HG02763 (cell line): ENCODE measurements at regions not wholly inside any gene's neighbourhood (a gene's known extent, or its start where the extent isn't known, plus 50 kb on each side); places are given as distances from the start of the nearest gene placed in this dataset.

Experiments used
- ATAC-seq: cut with Tn5 transposase; IDR thresholded peaks from one replicate; pipeline ENCODE4 v1.9.1; 2021; ENCODE audit warnings: mild to moderate bottlenecking, moderate library complexity; ENCODE audit not compliant: unreplicated experiment

- no peak for ATAC-seq
These were observed 68.6 kb downstream of the ZNF621 start for GRCh38 chr3:40593351-40593750.

DNA sequence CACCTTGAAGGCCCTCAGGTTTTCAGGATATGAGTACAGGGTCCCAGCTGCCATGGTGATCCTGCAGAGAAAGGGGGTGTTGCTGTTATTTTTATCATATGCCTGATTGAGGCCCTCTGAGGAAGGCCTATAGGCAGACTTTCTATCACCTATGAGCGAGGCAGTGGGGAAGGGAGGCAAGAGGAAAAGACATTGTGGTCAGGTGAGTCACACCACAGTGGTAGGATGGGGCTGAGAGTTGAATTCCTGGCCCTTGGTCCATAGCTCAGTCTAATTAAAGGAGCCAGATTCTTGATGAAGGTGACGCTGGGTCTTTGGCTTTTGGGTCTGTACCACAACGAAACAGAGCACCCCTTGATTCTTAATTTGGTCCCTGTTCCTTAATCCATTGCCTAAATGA is 72.7 kb downstream of the ZNF621 start:
- ATAC-seq, result no peak

DNA sequence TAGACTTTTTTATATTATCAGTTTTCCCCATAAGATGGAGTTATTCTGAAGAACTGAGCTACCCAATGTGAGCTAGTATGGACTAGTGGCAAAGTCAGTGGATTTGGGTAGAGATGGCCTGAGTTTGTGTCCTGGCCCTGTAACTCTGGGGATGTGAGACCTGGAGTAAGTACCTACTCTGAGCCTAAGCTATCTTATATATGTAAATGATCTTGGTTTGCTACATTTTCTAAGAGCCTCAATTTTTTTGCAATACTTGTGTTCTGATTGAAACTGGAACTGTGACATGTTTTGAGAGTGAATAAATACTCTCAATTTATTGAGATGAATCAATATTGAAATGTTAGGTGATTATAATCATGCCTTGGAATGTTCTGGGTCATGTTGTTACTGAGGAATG is 73.6 kb downstream of the ZNF621 start:
- ATAC-seq, result no peak

DNA sequence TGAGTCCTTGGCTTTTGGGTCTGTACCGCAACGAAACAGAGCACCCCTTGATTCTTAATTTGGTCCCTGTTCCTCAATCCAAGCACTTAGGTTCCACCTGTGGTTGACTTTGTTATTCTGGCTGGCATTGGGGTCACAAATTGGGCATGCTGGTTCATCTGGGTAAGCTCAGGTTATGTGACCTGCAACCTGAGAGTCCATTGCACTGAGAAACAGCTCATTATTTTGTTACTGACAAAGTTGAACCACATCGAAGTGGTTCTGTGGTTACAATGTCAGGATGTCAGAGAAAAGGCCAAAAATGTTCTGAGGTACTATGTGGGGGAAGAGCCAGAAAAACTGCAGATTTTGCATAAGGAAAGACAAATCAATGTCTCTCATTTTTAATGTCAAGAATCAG is 74.2 kb downstream of the ZNF621 start:
- ATAC-seq, result no peak

- ATAC-seq, result no peak
These were observed 78.1 kb downstream of the ZNF621 start for GRCh38 chr3:40602778-40603385.

- ATAC-seq, result no peak
These were observed 81.2 kb downstream of the ZNF621 start for GRCh38 chr3:40605960-40606359.

- ATAC-seq, result no peak
These were observed 83.3 kb downstream of the ZNF621 start for GRCh38 chr3:40608091-40608490.

GRCh38 chr3:40613306-40613705 is 88.5 kb downstream of the ZNF621 start:
- no peak for ATAC-seq

DNA sequence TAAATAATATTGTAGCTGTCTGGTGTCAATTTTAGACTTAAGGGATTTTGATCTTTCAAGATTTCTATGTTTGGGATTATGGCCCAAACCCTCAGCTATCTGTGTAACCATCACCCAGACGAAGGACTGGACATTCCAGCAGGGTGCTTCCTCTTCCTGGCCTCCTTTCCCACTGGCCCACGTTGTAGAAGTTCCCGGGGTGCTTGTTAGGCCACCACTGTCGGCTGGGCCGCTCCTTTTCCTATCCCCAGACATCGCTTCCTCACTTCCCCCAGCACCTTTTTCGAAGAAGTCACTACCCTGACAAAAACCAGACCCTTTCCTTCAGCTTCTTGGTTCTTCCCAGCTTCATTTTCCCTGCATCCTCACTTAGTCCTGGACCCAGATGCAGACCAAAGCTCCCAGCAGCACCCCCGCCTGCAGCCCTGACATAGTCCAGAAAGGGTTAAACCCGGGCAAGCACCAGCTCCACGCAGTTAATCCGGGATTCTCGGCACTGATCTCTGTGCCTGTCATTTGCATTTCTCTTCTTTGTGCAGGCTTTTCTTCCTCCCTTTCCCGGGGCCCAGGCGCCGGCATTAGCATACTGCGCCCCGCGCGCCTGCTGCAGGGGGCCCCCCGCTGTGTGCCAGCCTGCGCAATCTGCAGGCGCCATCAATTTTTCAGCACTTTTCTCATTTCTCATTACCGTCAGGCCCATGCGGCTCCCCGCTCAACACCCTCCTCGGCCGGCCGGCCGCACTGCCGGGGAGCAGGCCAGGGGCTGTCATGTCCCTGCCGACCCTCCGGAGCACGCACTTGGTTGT is 90.6 kb downstream of the ZNF621 start:
- ATAC-seq, result no peak

DNA sequence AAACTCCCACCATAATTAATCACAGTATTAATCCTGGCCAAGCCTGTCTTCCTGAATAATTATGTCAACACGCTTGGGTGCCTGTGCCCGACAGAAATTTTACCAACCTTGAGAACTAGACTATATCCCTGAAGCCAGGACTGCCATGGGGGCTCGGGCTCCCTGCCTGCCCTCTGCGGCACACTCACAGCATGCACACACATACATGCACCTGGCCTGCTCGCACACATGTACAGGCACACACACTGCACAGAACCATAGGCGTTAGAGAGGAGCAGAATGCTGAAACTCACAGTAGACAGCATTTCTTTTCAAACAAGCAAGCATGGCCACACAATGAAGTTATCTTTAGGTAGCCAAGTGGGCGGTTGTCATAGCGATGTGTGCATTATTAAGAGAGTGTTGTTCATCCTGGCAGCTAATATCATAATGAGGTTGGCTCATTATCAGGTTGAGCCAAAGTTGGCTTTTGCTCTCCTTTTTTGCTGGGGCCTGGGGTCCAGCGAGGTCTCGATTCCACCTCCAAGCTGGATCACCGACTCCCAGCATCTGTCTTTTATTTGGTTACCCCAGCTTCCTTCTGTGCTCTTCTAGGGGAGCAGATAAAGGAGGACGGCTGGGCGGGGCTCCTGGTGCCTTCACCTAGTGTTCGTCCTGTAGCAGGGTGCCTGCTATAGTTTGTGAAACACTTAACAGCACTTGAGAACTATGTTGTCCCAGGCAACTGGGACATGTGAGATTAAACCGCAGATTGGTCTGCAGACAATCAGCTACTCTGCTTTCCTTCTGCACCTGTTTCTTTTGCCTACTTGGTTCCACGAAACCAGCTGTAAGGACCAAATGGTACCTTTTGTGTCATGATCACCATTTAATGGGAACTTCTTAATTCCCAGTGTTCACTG is 91.4 kb downstream of the ZNF621 start:
- ATAC-seq, result no peak

- no peak for ATAC-seq
These were observed 92.3 kb downstream of the ZNF621 start for GRCh38 chr3:40617084-40617483.

GRCh38 chr3:40618158-40618557 is 93.4 kb downstream of the ZNF621 start:
- no peak for ATAC-seq

DNA sequence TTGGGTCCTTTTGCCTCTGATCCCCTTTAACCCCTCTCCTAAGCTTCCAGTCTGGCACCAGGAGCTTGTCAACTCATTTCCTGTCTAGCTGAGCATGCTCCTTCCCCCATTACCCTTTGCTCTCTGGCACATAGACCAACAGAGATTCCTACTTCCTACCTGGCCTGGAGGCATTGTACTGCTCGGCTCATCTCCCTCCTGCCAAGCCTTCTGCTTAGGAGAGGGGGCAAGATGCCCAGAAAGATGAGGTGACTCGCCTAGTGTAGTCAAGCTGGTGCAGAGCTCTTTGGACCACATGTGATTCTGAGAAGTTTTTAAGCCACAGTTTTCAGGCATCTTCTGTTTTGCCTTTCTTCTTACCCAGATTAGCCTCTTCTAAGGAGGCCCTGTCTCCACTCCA is 95.4 kb downstream of the ZNF621 start:
- no peak for ATAC-seq

DNA sequence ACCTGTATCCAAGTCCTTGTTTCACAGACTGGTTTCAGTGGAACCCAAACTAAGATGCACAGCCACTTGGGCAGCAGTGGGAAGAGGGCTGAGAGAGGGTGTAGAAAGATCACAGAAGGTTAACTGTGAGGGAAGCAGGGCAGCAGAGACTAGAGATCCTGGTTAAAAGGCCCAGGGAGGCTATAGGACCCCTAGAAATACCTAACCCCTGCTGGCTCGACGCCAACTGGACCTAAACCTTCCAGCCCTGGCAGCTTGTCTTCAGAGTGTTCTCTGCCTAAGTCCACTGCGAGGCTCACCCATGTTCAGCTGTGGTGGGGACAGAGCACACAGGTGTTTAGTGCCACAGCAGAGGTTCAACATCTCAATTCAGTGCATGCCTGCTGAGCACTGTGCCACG is 96.5 kb downstream of the ZNF621 start:
- ATAC-seq, result no peak

GRCh38 chr3:40623567-40623966 is 98.8 kb downstream of the ZNF621 start:
- ATAC-seq, result peak; percentile 70

DNA sequence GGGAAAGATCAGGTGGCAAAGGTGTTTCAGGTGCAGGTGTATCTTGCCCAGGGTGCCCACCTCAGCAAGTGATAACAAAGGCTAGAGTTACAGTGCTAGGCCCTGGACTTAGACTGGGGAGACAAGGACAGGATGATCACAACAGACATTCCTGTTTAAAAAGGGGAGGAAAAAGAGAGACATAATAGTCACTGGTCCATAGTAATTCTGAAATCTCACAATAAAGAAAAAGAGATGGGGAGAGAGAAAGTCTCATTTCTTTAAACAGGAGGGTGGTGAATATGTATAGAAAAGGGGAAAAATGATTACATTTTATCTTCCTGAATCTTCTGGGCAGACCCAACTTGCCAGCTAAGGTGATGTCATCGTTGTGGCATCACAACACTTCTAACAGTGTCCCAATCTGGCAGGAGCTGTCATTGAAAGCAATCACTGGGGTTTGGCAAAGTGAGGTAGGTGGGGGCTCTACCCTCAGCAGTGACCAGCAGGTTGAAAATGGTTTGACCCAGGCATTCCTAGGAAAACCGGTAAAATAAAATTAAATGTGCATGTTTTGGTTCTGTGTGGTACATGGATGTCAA is 99.5 kb downstream of the ZNF621 start:
- no peak for ATAC-seq

- no peak for ATAC-seq
These were observed 102.3 kb downstream of the ZNF621 start for GRCh38 chr3:40627095-40627494.

DNA sequence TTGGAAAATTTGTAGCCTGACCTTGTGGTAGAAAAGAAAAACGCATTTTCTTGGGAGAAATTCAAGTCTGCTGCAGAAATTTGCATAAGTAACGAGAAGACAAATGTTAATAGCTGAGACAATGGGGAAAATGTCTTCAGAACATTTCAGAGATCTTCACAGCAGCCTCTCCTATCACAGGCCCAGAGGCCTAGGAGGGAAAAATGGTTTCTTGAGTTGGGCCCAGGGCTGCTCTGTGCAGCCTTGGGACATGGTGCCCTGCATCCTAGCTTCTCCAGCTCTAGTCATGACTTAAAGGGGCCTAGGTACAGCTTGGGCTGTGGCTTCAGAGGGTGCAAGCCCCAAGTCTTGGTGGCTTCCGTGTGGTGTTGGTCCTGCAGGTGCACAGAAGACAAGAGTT is 104.2 kb downstream of the ZNF621 start:
- ATAC-seq, result no peak

GRCh38 chr3:40631341-40631995 is 106.7 kb downstream of the ZNF621 start:
- no peak for ATAC-seq

DNA sequence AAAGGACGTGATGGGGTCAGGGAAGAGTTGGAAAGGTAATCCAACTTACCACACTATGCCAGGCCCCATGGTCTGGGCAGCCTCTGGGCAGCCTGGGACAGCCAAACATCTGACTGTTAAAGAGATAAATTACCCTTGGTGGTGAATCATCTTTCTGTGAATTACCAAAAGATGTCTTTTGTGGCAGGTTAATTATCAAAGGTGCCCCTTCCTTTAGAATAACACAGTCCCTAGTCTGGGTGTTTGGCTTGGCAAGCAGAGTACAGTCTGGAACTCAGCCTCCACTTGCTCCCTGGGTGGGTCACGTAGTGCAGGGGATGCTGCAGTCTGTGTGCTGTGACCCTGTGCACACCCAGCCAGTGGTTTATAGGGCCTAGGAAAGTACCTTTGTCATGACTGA is 113.1 kb downstream of the ZNF621 start:
- no peak for ATAC-seq

DNA sequence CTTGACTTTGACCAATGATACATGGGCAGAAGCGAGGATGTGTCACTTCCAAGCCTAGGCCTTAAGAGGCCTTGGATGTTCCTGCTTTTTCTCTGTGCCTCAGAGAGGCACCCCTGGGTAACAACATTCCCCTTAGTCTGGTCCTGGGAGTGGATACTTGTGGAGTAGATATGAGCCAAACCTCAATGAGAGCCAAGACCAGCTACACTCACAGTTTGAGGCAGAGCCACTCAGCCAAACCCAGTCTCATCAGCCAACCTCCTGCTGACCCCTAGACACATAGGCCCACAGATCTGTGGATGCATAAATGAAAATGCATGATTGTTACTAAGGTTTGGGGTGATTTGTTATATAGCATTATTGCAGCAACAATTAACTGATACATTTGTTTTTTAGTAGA is 114.2 kb downstream of the ZNF621 start:
- no peak for ATAC-seq
